ENCODE measurements at regions not wholly inside any gene's neighbourhood (a gene's known extent, or its start where the extent isn't known, plus 50 kb on each side); places are given as distances from the start of the nearest gene placed in this dataset.
"Not testable (repeated sequence)": the region's sequence is repeated elsewhere in the genome, so short reads cannot be mapped to it uniquely, and the experiment has no call there.

DNA sequence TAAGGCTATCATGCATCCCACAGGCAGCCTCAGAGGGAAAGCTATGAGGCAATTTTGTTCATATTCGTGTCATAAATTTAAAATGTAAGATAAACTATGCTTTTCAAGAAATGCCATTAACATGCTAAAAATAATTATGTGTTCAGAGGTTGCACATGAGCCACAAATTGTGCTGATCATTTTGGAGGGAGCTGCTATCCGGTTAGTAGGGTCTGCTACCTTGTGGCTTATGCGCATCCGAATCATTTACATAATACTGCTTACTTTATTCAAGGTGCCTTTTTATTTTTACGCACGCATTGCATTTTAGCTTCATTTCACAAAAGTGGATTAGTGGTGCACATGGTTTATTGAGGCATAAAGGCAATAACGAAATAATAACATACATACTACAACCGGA, 76.4 kb upstream of the WWC2 start:
- ChIA-PET POLR2A (no interaction called here), CTCF (no interaction called here)
- no peaks in the 10 kb centered on the region for H3K4me1 ChIP-seq (ENCODE audit: insufficient read depth, low read length)
- Mint-ChIP-seq H3K27ac (no peak overlapping the region), H3K27me3 (peaks cover 5 to 18% of the 10 kb centered on the region in 2 donors), H3K4me1 (no peaks in the 10 kb centered on the region), H3K36me3 (no peaks in the 10 kb centered on the region), H3K4me3 (no peak overlapping the region), H3K9me3 (no peaks in the 10 kb centered on the region)
- no peaks in the 10 kb centered on the region for H3K9me3 ChIP-seq (ENCODE audit: low read length)
- no peak for DNase-seq
- H3K4me3 ChIP-seq (ENCODE audit: low read length), result no peak overlapping the region
- no peaks in the 10 kb centered on the region for H3K27me3 ChIP-seq (ENCODE audit: insufficient read depth, low read length, poor library complexity, severe bottlenecking)
- no peak overlapping the region for H3K27ac ChIP-seq (ENCODE audit: low read depth, low read length)
- no peaks in the 10 kb centered on the region for H3K36me3 ChIP-seq (ENCODE audit: insufficient read depth, low read length)

DNA sequence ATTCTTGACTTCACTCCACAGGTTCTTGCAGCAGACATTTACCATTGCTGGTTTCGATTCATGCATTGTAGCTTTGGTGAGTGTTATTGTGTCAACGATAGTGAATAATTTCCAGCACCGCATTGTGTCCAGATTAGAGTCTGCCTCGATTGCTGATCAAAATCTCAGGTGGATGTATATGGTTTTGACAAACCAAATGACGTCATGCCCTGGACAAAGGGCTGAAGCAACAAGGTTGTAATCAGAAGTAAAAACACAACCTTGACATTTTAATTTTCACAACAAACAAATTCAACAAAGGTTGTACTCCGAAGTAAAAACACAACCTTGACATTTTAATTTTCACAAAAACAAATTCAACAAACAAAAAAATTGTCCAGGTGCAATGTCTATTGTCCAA, 81.1 kb upstream of the WWC2 start:
- H3K4me3 Mint-ChIP-seq, result no peak overlapping the region
- Histone ChIP-seq H3K9me3 (ENCODE audit: low read length) (no peaks in the 10 kb centered on the region), H3K4me1 (ENCODE audit: insufficient read depth, low read length) (no peaks in the 10 kb centered on the region), H3K27ac (ENCODE audit: low read depth, low read length) (no peak overlapping the region), H3K36me3 (ENCODE audit: insufficient read depth, low read length) (no peaks in the 10 kb centered on the region), H3K27me3 (ENCODE audit: insufficient read depth, low read length, poor library complexity, severe bottlenecking) (no peaks in the 10 kb centered on the region), H3K4me3 (ENCODE audit: low read length) (no peak overlapping the region)
- H3K27ac Mint-ChIP-seq, result no peak overlapping the region
- H3K9me3 Mint-ChIP-seq, result no peaks in the 10 kb centered on the region
- H3K27me3 Mint-ChIP-seq, result peaks cover 9 to 27% of the 10 kb centered on the region in 2 donors
- no peaks in the 10 kb centered on the region for H3K4me1 Mint-ChIP-seq
- ChIA-PET POLR2A (no interaction called here), CTCF (no interaction called here)
- no peaks in the 10 kb centered on the region for H3K36me3 Mint-ChIP-seq
- no peak for DNase-seq

DNA sequence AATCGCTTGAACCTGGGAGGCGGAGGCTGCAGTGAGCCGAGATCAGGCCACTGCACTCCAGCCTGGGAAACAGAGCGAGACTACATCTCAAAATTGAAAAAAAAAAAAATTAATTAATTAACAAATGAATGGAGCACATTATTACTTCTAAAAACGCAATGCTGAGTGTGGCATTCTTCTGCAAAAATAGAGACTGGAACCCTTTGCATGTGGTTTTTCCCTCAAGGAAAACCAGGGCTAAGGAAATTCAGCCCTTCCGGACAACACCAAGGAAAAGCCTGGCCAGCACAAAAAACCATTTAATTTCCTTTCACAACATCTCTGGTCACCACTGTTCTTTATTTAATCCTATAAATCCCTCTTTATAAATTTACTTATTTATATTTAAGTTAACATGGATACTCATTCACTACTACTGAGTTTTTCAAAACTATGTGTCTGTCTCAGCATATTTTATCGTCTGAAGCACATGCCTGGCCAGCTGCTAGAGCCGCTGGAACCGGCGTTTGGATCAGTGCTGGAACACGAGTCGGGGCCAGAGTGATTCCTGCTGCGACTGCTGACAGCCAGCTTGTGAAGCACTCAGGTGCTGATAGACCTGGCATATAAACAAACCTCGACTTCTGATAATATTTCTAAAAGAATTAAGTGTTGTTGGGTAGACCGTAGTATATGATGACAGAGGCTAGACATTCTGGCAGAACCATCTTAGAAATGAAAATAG, 84.5 kb upstream of the WWC2 start:
- no peak overlapping the region for H3K27ac ChIP-seq (ENCODE audit: low read depth, low read length)
- H3K27me3 ChIP-seq (ENCODE audit: insufficient read depth, low read length, poor library complexity, severe bottlenecking), result no peaks in the 10 kb centered on the region
- Mint-ChIP-seq H3K4me3 (no peak overlapping the region), H3K36me3 (no peaks in the 10 kb centered on the region), H3K4me1 (no peaks in the 10 kb centered on the region), H3K27me3 (peaks cover 8 to 33% of the 10 kb centered on the region in 2 donors), H3K9me3 (no peaks in the 10 kb centered on the region), H3K27ac (no peak overlapping the region)
- no peaks in the 10 kb centered on the region for H3K9me3 ChIP-seq (ENCODE audit: low read length)
- CTCF ChIA-PET, result no interaction called here
- H3K4me1 ChIP-seq (ENCODE audit: insufficient read depth, low read length), result no peaks in the 10 kb centered on the region
- POLR2A ChIA-PET, result no interaction called here
- no peaks in the 10 kb centered on the region for H3K36me3 ChIP-seq (ENCODE audit: insufficient read depth, low read length)
- H3K4me3 ChIP-seq (ENCODE audit: low read length), result no peak overlapping the region
- DNase-seq, result no peak

GRCh38 chr4:183013730-183014002, 85.4 kb upstream of the WWC2 start:
- Histone ChIP-seq H3K36me3 (ENCODE audit: insufficient read depth, low read length) (no peaks in the 10 kb centered on the region), H3K27me3 (ENCODE audit: insufficient read depth, low read length, poor library complexity, severe bottlenecking) (no peaks in the 10 kb centered on the region), H3K9me3 (ENCODE audit: low read length) (no peaks in the 10 kb centered on the region), H3K4me1 (ENCODE audit: insufficient read depth, low read length) (no peaks in the 10 kb centered on the region), H3K4me3 (ENCODE audit: low read length) (no peak overlapping the region), H3K27ac (ENCODE audit: low read depth, low read length) (no peak overlapping the region)
- no peak overlapping the region for H3K4me3 Mint-ChIP-seq
- H3K27ac Mint-ChIP-seq, result no peak overlapping the region
- DNase-seq, result no peak
- H3K9me3 Mint-ChIP-seq, result no peaks in the 10 kb centered on the region
- ChIA-PET CTCF (no interaction called here), POLR2A (no interaction called here)
- H3K27me3 Mint-ChIP-seq, result peaks cover 8 to 37% of the 10 kb centered on the region in 2 donors
- no peaks in the 10 kb centered on the region for H3K4me1 Mint-ChIP-seq
- no peaks in the 10 kb centered on the region for H3K36me3 Mint-ChIP-seq

- Mint-ChIP-seq H3K4me1 (no peaks in the 10 kb centered on the region), H3K27me3 (peaks cover 10 to 42% of the 10 kb centered on the region in 2 donors), H3K9me3 (no peaks in the 10 kb centered on the region), H3K27ac (no peak overlapping the region), H3K36me3 (no peaks in the 10 kb centered on the region), H3K4me3 (no peak overlapping the region)
- H3K27me3 ChIP-seq (ENCODE audit: insufficient read depth, low read length, poor library complexity, severe bottlenecking), result no peaks in the 10 kb centered on the region
- DNase-seq, result no peak
- ChIA-PET CTCF (no interaction called here), POLR2A (no interaction called here)
- no peaks in the 10 kb centered on the region for H3K4me1 ChIP-seq (ENCODE audit: insufficient read depth, low read length)
- no peaks in the 10 kb centered on the region for H3K9me3 ChIP-seq (ENCODE audit: low read length)
- H3K36me3 ChIP-seq (ENCODE audit: insufficient read depth, low read length), result no peaks in the 10 kb centered on the region
- no peak overlapping the region for H3K4me3 ChIP-seq (ENCODE audit: low read length)
- no peak overlapping the region for H3K27ac ChIP-seq (ENCODE audit: low read depth, low read length)
These were observed 86.0 kb upstream of the WWC2 start for GRCh38 chr4:183012879-183013729.

- no peaks in the 10 kb centered on the region for H3K9me3 Mint-ChIP-seq
- H3K4me1 Mint-ChIP-seq, result no peaks in the 10 kb centered on the region
- Histone ChIP-seq H3K4me1 (ENCODE audit: insufficient read depth, low read length) (no peaks in the 10 kb centered on the region), H3K9me3 (ENCODE audit: low read length) (no peaks in the 10 kb centered on the region), H3K36me3 (ENCODE audit: insufficient read depth, low read length) (no peaks in the 10 kb centered on the region), H3K4me3 (ENCODE audit: low read length) (no peak overlapping the region), H3K27ac (ENCODE audit: low read depth, low read length) (no peak overlapping the region), H3K27me3 (ENCODE audit: insufficient read depth, low read length, poor library complexity, severe bottlenecking) (no peaks in the 10 kb centered on the region)
- no peak overlapping the region for H3K27ac Mint-ChIP-seq
- no peak overlapping the region for H3K4me3 Mint-ChIP-seq
- peaks cover 13 to 48% of the 10 kb centered on the region in 2 donors for H3K27me3 Mint-ChIP-seq
- DNase-seq, result no peak
- ChIA-PET POLR2A (no interaction called here), CTCF (no interaction called here)
- no peaks in the 10 kb centered on the region for H3K36me3 Mint-ChIP-seq
These were observed 87.7 kb upstream of the WWC2 start for GRCh38 chr4:183011213-183011907.

DNA sequence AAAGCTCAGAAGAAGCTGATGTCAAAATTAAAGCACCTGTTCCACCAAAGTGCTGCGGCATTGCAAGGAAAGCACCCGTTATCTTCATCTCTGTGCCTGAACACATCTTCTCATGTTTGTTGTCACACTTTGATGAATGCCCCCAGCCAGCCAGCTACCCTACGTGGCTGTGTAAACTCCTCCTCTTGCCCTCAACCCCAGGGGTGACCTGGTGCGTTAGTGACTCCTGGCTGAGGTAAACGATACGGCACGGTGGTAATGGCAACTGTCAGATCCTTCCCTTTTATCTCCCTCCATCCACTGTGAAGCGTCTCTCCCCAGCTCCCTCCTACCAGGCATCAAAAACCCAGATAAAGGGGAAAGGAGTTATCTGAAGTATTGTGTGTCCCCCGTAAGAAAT, 90.6 kb upstream of the WWC2 start:
- Mint-ChIP-seq H3K27me3 (peaks cover 16 to 56% of the 10 kb centered on the region in 2 donors), H3K9me3 (peaks cover 0 to 9% (median 4%) of the 10 kb centered on the region in 5 donors), H3K27ac (no peak overlapping the region), H3K4me3 (no peak overlapping the region), H3K36me3 (no peaks in the 10 kb centered on the region), H3K4me1 (no peaks in the 10 kb centered on the region)
- Histone ChIP-seq H3K36me3 (ENCODE audit: insufficient read depth, low read length) (no peaks in the 10 kb centered on the region), H3K4me3 (ENCODE audit: low read length) (no peak overlapping the region), H3K9me3 (ENCODE audit: low read length) (no peaks in the 10 kb centered on the region), H3K27ac (ENCODE audit: low read depth, low read length) (no peak overlapping the region), H3K27me3 (ENCODE audit: insufficient read depth, low read length, poor library complexity, severe bottlenecking) (no peaks in the 10 kb centered on the region), H3K4me1 (ENCODE audit: insufficient read depth, low read length) (no peaks in the 10 kb centered on the region)
- POLR2A ChIA-PET, result no interaction called here
- CTCF ChIA-PET, result no interaction called here
- no peak for DNase-seq

- H3K36me3 Mint-ChIP-seq; POLR2A ChIA-PET; H3K27ac ChIP-seq (ENCODE audit: low read depth, low read length); H3K9me3 ChIP-seq (ENCODE audit: low read length); H3K4me3 ChIP-seq (ENCODE audit: low read length); H3K36me3 ChIP-seq (ENCODE audit: insufficient read depth, low read length); H3K4me1 Mint-ChIP-seq; DNase-seq; CTCF ChIA-PET; H3K4me3 Mint-ChIP-seq; H3K27ac Mint-ChIP-seq; H3K4me1 ChIP-seq (ENCODE audit: insufficient read depth, low read length); H3K27me3 ChIP-seq (ENCODE audit: insufficient read depth, low read length, poor library complexity, severe bottlenecking): not testable (repeated sequence)
- peaks cover 0 to 10% (median 9%) of the 10 kb centered on the region in 5 donors for H3K9me3 Mint-ChIP-seq
- peaks cover 15 to 50% of the 10 kb centered on the region in 2 donors for H3K27me3 Mint-ChIP-seq
These were observed 87.2 kb upstream of the DCTD start for GRCh38 chr4:183004370-183004769.
